ENCODE measurements at regions not wholly inside any gene's neighbourhood (a gene's known extent, or its start where the extent isn't known, plus 50 kb on each side); places are given as distances from the start of the nearest gene placed in this dataset.

DNA sequence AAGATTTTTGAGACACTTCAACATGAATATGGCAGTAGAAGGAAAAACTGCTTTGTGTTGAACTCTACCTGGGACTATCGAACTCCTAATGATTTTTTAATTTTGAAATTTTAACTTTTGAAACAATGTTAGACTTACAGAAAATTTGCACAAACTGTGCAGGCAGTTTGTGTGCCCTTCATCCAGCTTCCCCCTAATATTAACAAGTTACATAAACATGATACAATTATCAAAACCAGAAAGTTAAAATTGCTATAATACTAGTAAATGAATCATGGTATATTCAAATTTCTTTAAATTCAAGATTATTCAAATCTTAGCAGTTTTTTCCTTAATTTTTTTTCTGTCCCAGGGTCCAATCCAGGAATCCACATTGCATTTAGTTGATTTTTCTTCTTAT lies 278.9 kb downstream of the ADGRL2 start:
- Histone ChIP-seq H3K36me3 (no peaks in the 10 kb centered on the region), H3K4me3 (no peak overlapping the region), H3K4me1 (no peaks in the 10 kb centered on the region), H3K27me3 (no peaks in the 10 kb centered on the region), H3K27ac (no peak overlapping the region), H3K9me3 (no peaks in the 10 kb centered on the region)
- no peak for DNase-seq (ENCODE audit: low spot score in 2 of 2)
- intact Hi-C loops (cut with DNase I; ENCODE audit: low total_unique reads): loop anchor here (10.0 kb wide), 1 partner anchor 495 kb away; no protein-coding TSS in a partner anchor
- TF ChIP-seq CTCF (IDR thresholded peaks at IDR 0.05): no peak
- TF ChIP-seq POLR2AphosphoS5 (IDR thresholded peaks at IDR 0.05): no peak
- TF ChIP-seq POLR2A (IDR thresholded peaks at IDR 0.05): no peak

- DNase-seq (ENCODE audit: low spot score in 2 of 2): no peak
- H3K4me3 ChIP-seq: no peak overlapping the region
- no peak for TF ChIP-seq POLR2A (IDR thresholded peaks at IDR 0.05)
- no peak for TF ChIP-seq CTCF (IDR thresholded peaks at IDR 0.05)
- TF ChIP-seq POLR2AphosphoS5 (IDR thresholded peaks at IDR 0.05): no peak
- H3K4me1 ChIP-seq: no peaks in the 10 kb centered on the region
- no peaks in the 10 kb centered on the region for H3K36me3 ChIP-seq
- H3K9me3 ChIP-seq: no peaks in the 10 kb centered on the region
- no peak overlapping the region for H3K27ac ChIP-seq
- H3K27me3 ChIP-seq: no peaks in the 10 kb centered on the region
- intact Hi-C loops (cut with DNase I; ENCODE audit: low total_unique reads): no loop called here
These were observed 272.9 kb downstream of the ADGRL2 start for GRCh38 chr1:82073659-82074058.

GRCh38 chr1:82073071-82073470 lies 272.3 kb downstream of the ADGRL2 start:
- no peak for DNase-seq (ENCODE audit: low spot score in 2 of 2)
- H3K27ac ChIP-seq: no peak overlapping the region

DNA sequence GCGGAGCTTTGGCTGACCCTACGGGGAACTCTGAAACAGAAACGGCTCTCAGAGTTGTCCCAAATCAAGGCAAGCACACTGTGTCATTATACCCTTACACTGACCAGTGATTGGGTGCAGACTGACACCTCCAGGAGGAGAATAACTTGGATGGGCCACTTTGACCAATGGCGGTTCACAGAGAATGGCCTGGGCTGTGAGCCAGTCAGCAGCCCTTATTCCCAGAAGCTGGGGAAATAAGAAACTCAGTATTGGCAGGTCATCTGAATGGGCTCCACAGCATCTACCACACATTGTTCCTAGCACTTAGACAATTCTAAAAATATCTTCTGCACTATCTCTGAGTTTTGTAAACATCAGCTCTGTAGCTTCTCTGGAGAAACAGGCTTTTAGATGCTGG lies 265.2 kb downstream of the ADGRL2 start:
- DNase-seq (ENCODE audit: low spot score in 2 of 2): no peak
- Histone ChIP-seq H3K4me1 (no peaks in the 10 kb centered on the region), H3K27ac (no peak overlapping the region), H3K4me3 (no peak overlapping the region), H3K27me3 (no peaks in the 10 kb centered on the region), H3K9me3 (no peaks in the 10 kb centered on the region), H3K36me3 (no peaks in the 10 kb centered on the region)
- TF ChIP-seq CTCF (IDR thresholded peaks at IDR 0.05) (no peak), POLR2AphosphoS5 (IDR thresholded peaks at IDR 0.05) (no peak)
- intact Hi-C loops (cut with DNase I; ENCODE audit: low total_unique reads): no loop called here

More at GRCh38 chr1:82073071-82073470, 272.3 kb downstream of the ADGRL2 start:
- intact Hi-C loops (cut with DNase I; ENCODE audit: low total_unique reads): no loop called here
- H3K36me3 ChIP-seq: no peaks in the 10 kb centered on the region
- TF ChIP-seq POLR2A (IDR thresholded peaks at IDR 0.05) (no peak), CTCF (IDR thresholded peaks at IDR 0.05) (no peak), POLR2AphosphoS5 (IDR thresholded peaks at IDR 0.05) (no peak)
- H3K4me1 ChIP-seq: no peaks in the 10 kb centered on the region
- H3K4me3 ChIP-seq: no peak overlapping the region
- no peaks in the 10 kb centered on the region for H3K9me3 ChIP-seq
- H3K27me3 ChIP-seq: no peaks in the 10 kb centered on the region

DNA sequence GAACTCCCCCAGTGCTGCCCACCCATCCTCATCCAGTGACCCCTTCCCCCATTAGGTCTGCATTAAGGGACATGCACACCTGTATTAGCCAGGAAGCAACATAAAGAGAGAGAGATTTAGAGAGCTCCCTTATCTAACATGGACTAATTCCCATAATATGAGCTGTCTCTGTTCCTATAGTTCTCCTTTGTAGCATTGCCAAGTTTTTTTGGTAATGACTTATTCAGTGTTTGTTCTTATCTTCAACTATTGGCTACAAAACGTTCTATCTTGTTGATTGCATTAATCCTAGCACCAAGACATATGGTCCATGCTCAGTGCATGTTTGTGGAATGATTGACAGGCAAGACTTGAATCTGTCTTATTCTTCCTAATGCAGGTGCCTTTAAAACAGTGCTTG lies 264.0 kb downstream of the ADGRL2 start:
- Histone ChIP-seq H3K9me3 (no peaks in the 10 kb centered on the region), H3K4me1 (no peaks in the 10 kb centered on the region), H3K27ac (no peak overlapping the region), H3K36me3 (no peaks in the 10 kb centered on the region), H3K27me3 (no peaks in the 10 kb centered on the region), H3K4me3 (no peak overlapping the region)
- intact Hi-C loops (cut with DNase I; ENCODE audit: low total_unique reads): no loop called here
- DNase-seq (ENCODE audit: low spot score in 2 of 2): no peak
- TF ChIP-seq CTCF (IDR thresholded peaks at IDR 0.05) (no peak), POLR2A (IDR thresholded peaks at IDR 0.05) (no peak), POLR2AphosphoS5 (IDR thresholded peaks at IDR 0.05) (no peak)
